Lower leg skin (tissue), 3 donors: ENCODE measurements at regions not wholly inside any gene's neighbourhood (a gene's known extent, or its start where the extent isn't known, plus 50 kb on each side); places are given as distances from the start of the nearest gene placed in this dataset.

Experiments used
- POLR2A ChIP-seq, 2 donors: fragments of 450-650 bp; IDR thresholded peaks; one replicate each; pipeline ENCODE4 v1.6.1; 2016 to 2017; ENCODE audit warnings: antibody characterized with exemption in 2 of 2, mild to moderate bottlenecking in 1 of 2, moderate library complexity in 1 of 2
- TF ChIP-seq, protein P1 (sequence below), 3 donors: fragments of 450-650 bp; IDR thresholded peaks; one replicate each; pipeline ENCODE4 v1.5.1; 2016; ENCODE audit warnings: antibody characterized with exemption in 3 of 3, mild to moderate bottlenecking in 3 of 3, moderate library complexity in 2 of 3

DNA sequence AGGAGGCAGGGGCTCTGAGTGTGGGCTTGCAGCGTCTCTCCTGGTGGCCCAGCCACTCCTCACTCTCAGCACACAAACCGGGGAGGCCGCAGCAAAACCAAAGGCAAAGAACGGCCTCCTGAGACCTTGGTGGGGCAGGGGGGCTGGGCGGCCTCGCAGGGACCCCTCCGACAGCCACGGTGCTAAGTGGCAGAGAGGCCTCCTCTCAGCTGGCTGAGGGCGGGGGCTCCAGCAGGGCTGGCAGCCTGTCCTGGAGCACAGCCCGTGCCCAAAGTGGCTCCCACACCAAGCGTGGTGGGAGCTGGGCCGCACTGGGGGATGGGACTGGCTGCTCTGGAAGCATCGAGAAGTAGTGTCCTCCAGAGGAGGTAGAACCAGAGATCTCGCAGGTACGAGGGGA is 334.4 kb downstream of the QKI start:
- TF ChIP-seq, protein P1, sequence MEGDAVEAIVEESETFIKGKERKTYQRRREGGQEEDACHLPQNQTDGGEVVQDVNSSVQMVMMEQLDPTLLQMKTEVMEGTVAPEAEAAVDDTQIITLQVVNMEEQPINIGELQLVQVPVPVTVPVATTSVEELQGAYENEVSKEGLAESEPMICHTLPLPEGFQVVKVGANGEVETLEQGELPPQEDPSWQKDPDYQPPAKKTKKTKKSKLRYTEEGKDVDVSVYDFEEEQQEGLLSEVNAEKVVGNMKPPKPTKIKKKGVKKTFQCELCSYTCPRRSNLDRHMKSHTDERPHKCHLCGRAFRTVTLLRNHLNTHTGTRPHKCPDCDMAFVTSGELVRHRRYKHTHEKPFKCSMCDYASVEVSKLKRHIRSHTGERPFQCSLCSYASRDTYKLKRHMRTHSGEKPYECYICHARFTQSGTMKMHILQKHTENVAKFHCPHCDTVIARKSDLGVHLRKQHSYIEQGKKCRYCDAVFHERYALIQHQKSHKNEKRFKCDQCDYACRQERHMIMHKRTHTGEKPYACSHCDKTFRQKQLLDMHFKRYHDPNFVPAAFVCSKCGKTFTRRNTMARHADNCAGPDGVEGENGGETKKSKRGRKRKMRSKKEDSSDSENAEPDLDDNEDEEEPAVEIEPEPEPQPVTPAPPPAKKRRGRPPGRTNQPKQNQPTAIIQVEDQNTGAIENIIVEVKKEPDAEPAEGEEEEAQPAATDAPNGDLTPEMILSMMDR (IDR thresholded peaks at IDR 0.05), result no peak
- no peak for TF ChIP-seq POLR2A (IDR thresholded peaks at IDR 0.05)
